Stimulated activated CD4-positive, alpha-beta T cell treated with anti-CD3 and anti-CD28 coated beads, Interleukin-2, amount 100 ng/mL, for 24 hours (primary cell): ENCODE measurements at regions not wholly inside any gene's neighbourhood (a gene's known extent, or its start where the extent isn't known, plus 50 kb on each side); places are given as distances from the start of the nearest gene placed in this dataset.

Source experiments
- DNase-seq, 2 donors: peaks; one replicate each; pipeline ENCODE4 v3.0.0-alpha.2; 2020

- DNase-seq, result no peak
Measured at GRCh38 chr2:67842375-67842959, 220.3 kb downstream of the C1D start.

GRCh38 chr2:67844024-67844540 is 218.7 kb downstream of the C1D start:
- DNase-seq, result no peak

- no peak for DNase-seq
Measured at GRCh38 chr2:67845621-67846369, 217.0 kb downstream of the C1D start.

- peak; percentile 21 to 30 for DNase-seq
Measured at GRCh38 chr2:67846370-67847070, 216.3 kb downstream of the C1D start.

GRCh38 chr2:67848551-67849285 is 214.1 kb downstream of the C1D start:
- no peak for DNase-seq

GRCh38 chr2:67851016-67851415 is 211.8 kb downstream of the C1D start:
- no peak for DNase-seq

GRCh38 chr2:67851956-67852824 is 210.6 kb downstream of the C1D start:
- DNase-seq, result no peak

GRCh38 chr2:67854103-67854743 is 208.6 kb downstream of the C1D start:
- no peak for DNase-seq

- no peak for DNase-seq
Measured at GRCh38 chr2:67854798-67855197, 208.0 kb downstream of the C1D start.

- DNase-seq, result no peak
Measured at GRCh38 chr2:67856866-67857265, 205.9 kb downstream of the C1D start.

- DNase-seq, result no peak
Measured at GRCh38 chr2:67857836-67858235, 205.0 kb downstream of the C1D start.

GRCh38 chr2:67858886-67859285 is 203.9 kb downstream of the C1D start:
- no peak for DNase-seq

- DNase-seq, result no peak
Measured at GRCh38 chr2:67865917-67866316, 196.9 kb downstream of the C1D start.

GRCh38 chr2:67867735-67868134 is 195.1 kb downstream of the C1D start:
- no peak for DNase-seq

GRCh38 chr2:67871686-67872412 is 191.0 kb downstream of the C1D start:
- no peak for DNase-seq

GRCh38 chr2:67872481-67872880 is 190.3 kb downstream of the C1D start:
- no peak for DNase-seq

- no peak for DNase-seq
Measured at GRCh38 chr2:67873916-67874315, 188.9 kb downstream of the C1D start.

- no peak for DNase-seq
Measured at GRCh38 chr2:67876176-67876575, 186.6 kb downstream of the C1D start.

- DNase-seq, result no peak
Measured at GRCh38 chr2:67877301-67877700, 185.5 kb downstream of the C1D start.

- DNase-seq, result no peak
Measured at GRCh38 chr2:67878743-67879142, 184.1 kb downstream of the C1D start.
